HepG2 (cell line): ENCODE measurements at regions not wholly inside any gene's neighbourhood (a gene's known extent, or its start where the extent isn't known, plus 50 kb on each side); places are given as distances from the start of the nearest gene placed in this dataset.

Experiments used
- ATAC-seq: fragments of 200-7000 bp; cut with Tn5 transposase; 3 replicates; pipeline ENCODE4 v1.9.1; 2020; ENCODE audit warnings: mild to moderate bottlenecking, moderate library complexity
- BruUV-seq: library from RNA; stranded (reverse); fragments of 400-500 nt; replicated peaks from 2 replicates; lab custom pipeline; 2021; lab: Mats Ljungman, UMichigan
- CTCF ChIA-PET: fragments of 300-600 bp; formaldehyde crosslinking; extraction: SDS; loops from one replicate; lab custom pipeline; 2021; ENCODE audit warnings: low total read pairs, inconsistent platforms, low intra/inter-chr PET ratio; lab: Yijun Ruan, JAX
- POLR2A ChIA-PET: fragments of 350-600 bp; sonication (Branson Sonifier 250); formaldehyde crosslinking; loops from one replicate; lab custom pipeline; 2020; ENCODE audit warnings: antibody characterized with exemption, inconsistent platforms; lab: Yijun Ruan, JAX
- DNase-seq: peaks from one replicate; pipeline ENCODE4 v3.0.0-alpha.2; 2015; ENCODE audit warnings: low spot score
- FAIRE-seq: peaks from 3 replicates; lab custom pipeline; 2011; peaks lifted over from hg19 to GRCh38; lab: Jason Lieb, UNC
- H2AFZ ChIP-seq: one replicate; pipeline ENCODE4 v1.6.1; 2011; ENCODE audit warnings: low read length, inconsistent platforms
- H3K27ac ChIP-seq: fragments of 300-600 bp; 3 replicates; pipeline ENCODE4 v1.8.0; 2011; ENCODE audit warnings: mixed run types, mild to moderate bottlenecking, mixed read lengths, low read length, inconsistent platforms; ENCODE audit not compliant: insufficient read depth; ENCODE audit errors: extremely low read length
- H3K27me3 ChIP-seq, 2 experiments: fragments of 200-600 bp in 1 of 2; 2 replicates in 1 of 2; 3 replicates in 1 of 2; pipeline versions ENCODE4 v1.6.0 to v1.8.0; 2011; ENCODE audit warnings: low read length in 2 of 2, mild to moderate bottlenecking in 2 of 2, moderate library complexity in 2 of 2, inconsistent platforms in 1 of 2; ENCODE audit not compliant: insufficient read depth in 2 of 2, control insufficient read depth in 1 of 2
- H3K36me3 ChIP-seq, 2 experiments: fragments of 200-600 bp in 1 of 2; replicated peaks in 1 of 2; 2 replicates in 1 of 2; 3 replicates in 1 of 2; pipeline versions ENCODE4 v1.5.1 to v1.8.0; 2011; ENCODE audit warnings: low read length in 2 of 2, inconsistent platforms in 1 of 2; ENCODE audit not compliant: insufficient read depth in 2 of 2, control insufficient read depth in 1 of 2
- H3K4me1 ChIP-seq: 2 replicates; pipeline ENCODE4 v1.5.1; 2012; ENCODE audit warnings: low read length, inconsistent platforms; ENCODE audit not compliant: insufficient read depth
- H3K4me2 ChIP-seq: 2 replicates; pipeline ENCODE4 v1.6.0; 2011; ENCODE audit warnings: low read depth, low read length, inconsistent platforms
- H3K4me3 ChIP-seq, 3 experiments: fragments of 200-600 bp in 1 of 3; sonication (generic), shearing (Covaris generic) in 1 of 3; replicated peaks in 1 of 3; 2 replicates each; pipeline ENCODE4 v1.5.1; 2011 to 2016; ENCODE audit warnings: low read length in 3 of 3, inconsistent platforms in 2 of 3, low read depth in 2 of 3, mild to moderate bottlenecking in 2 of 3, control low read depth in 1 of 3, mixed read lengths in 1 of 3; ENCODE audit not compliant: insufficient read depth in 1 of 3
- H3K79me2 ChIP-seq: one replicate; pipeline ENCODE4 v1.6.1; 2011; ENCODE audit warnings: low read length, inconsistent platforms; ENCODE audit not compliant: insufficient read depth
- H3K9ac ChIP-seq: 2 replicates; pipeline ENCODE4 v1.6.0; 2011; ENCODE audit warnings: mild to moderate bottlenecking, low read depth, low read length, inconsistent platforms; ENCODE audit not compliant: insufficient read depth
- H3K9me3 ChIP-seq: 2 replicates; pipeline ENCODE4 v1.5.1; 2012; ENCODE audit warnings: mild to moderate bottlenecking, low read length
- H4K20me1 ChIP-seq: 2 replicates; pipeline ENCODE4 v1.6.0; 2011; ENCODE audit warnings: inconsistent platforms, mild to moderate bottlenecking, low read length, moderate library complexity; ENCODE audit not compliant: insufficient read depth
- ARID3A ChIP-seq: IDR thresholded peaks from 2 replicates; pipeline ENCODE4 v1.6.1; 2012; ENCODE audit warnings: low read depth, low read length, improper control_type of control experiment
- CEBPB ChIP-seq: IDR thresholded peaks from 2 replicates; pipeline ENCODE4 v1.6.1; 2011; ENCODE audit warnings: low read depth, low read length, improper control_type of control experiment, borderline replicate concordance
- FOSL2 ChIP-seq: sonication (generic); formaldehyde crosslinking; IDR thresholded peaks from 2 replicates; pipeline ENCODE4 v1.4.0; 2020; ENCODE audit warnings: missing genetic modification reagents
- FOXA1 ChIP-seq, 2 experiments: fragments of 450-650 bp in 1 of 2; sonication (generic) in 1 of 2; formaldehyde crosslinking in 1 of 2; IDR thresholded peaks; 2 replicates each; pipeline versions ENCODE4 v1.4.0 to v1.6.1; 2016 to 2020; ENCODE audit warnings: missing genetic modification reagents in 1 of 2
- RARA ChIP-seq: IDR thresholded peaks from 2 replicates; pipeline ENCODE4 v1.6.1; 2016; ENCODE audit warnings: missing genetic modification reagents, missing compliant biosample characterization
- SNRNP70 ChIP-seq: fragments of 200-400 bp; formaldehyde crosslinking; IDR thresholded peaks from 2 replicates; pipeline ENCODE4 v1.6.1; 2017; ENCODE audit warnings: mild to moderate bottlenecking, low read depth, low read length, moderate library complexity
- TBX3 ChIP-seq: fragments of 450-650 bp; IDR thresholded peaks from 2 replicates; pipeline ENCODE4 v1.6.1; 2017; ENCODE audit warnings: antibody characterized with exemption, mild to moderate bottlenecking, inconsistent platforms, borderline replicate concordance
- ZBTB20 ChIP-seq: sonication (generic); formaldehyde crosslinking; IDR thresholded peaks from 2 replicates; pipeline ENCODE4 v1.8.1; 2023; ENCODE audit warnings: missing genetic modification reagents, low read depth, mild to moderate bottlenecking, borderline replicate concordance
- ZNF205 ChIP-seq: IDR thresholded peaks from 2 replicates; pipeline ENCODE4 v1.6.1; 2018; ENCODE audit warnings: missing biosample characterization, missing genetic modification reagents
- ZNF383 ChIP-seq: sonication (generic); formaldehyde crosslinking; IDR thresholded peaks from 2 replicates; pipeline ENCODE4 v1.4.0; 2020; ENCODE audit warnings: missing genetic modification reagents, mild to moderate bottlenecking, borderline replicate concordance
- ZNF740 ChIP-seq: sonication (generic); formaldehyde crosslinking; IDR thresholded peaks from 2 replicates; pipeline ENCODE4 v1.4.0; 2020; ENCODE audit warnings: missing genetic modification reagents
- ZNF775 ChIP-seq: sonication (generic); formaldehyde crosslinking; IDR thresholded peaks from 2 replicates; pipeline ENCODE4 v1.4.0; 2020; ENCODE audit warnings: missing genetic modification reagents, mild to moderate bottlenecking, moderate library complexity, borderline replicate concordance
- WGBS: methylation state at CpG from one replicate; pipeline ENCODE4 v1.1.6; 2017; ENCODE audit warnings: low lambda C conversion rate; 5-methylcytosine and 5-hydroxymethylcytosine counted together
- in situ Hi-C: cut with HindIII; loops from 2 replicates; pipeline ENCODE4 v1.10.0; 2017; ENCODE audit warnings: low pct_unique_long_range_greater_than_20kb; ENCODE audit not compliant: extremely low pct_ligation_motif_present
- intact Hi-C: fragments of 100-400 bp; cut with micrococcal nuclease; formaldehyde crosslinking; loops from one replicate; pipeline ENCODE4 v1.10.0; 2022; ENCODE audit not compliant: unreplicated experiment

- Histone ChIP-seq H3K4me1 (peaks cover 11% of the 10 kb centered on the region; the same call in 1 of the 2 replicates), H3K9me3 (no peaks in the 10 kb centered on the region), H4K20me1 (no peaks in the 10 kb centered on the region), H3K27ac (no peak overlapping the region), H3K9ac (no peak overlapping the region), H3K79me2 (no peaks in the 10 kb centered on the region), H3K4me2 (no peak overlapping the region), H3K4me3 (no peak overlapping the region), H3K36me3 (no peaks in the 10 kb centered on the region), H3K27me3 (no peaks in the 10 kb centered on the region), H2AFZ (no peak overlapping the region)
- no TSS peak for BruUV-seq
- FAIRE-seq (no peak), ATAC-seq (peak; percentile 58), DNase-seq (peak; percentile 59)
- TF ChIP-seq ARID3A (peak; percentile 83), ZBTB20 (peak; percentile 59; the same call in 1 of the 2 replicates), CEBPB (peak; percentile 68; the same call in 1 of the 2 replicates), RARA (CRISPR knock-in tag) (peak; percentile 43; the same call in 1 of the 2 replicates), ZNF740 (no peak), SNRNP70 (no peak), FOSL2 (CRISPR knock-in tag) (0 out of 2 replicates have a peak, but pooled peaks have one; percentile 23), FOXA1 (IDR thresholded peaks at IDR 0.05) (0 out of 2 replicates have a peak, but pooled peaks have one; percentile 19), FOXA1 (CRISPR knock-in tag; IDR thresholded peaks at IDR 0.05) (no peak), ZNF205 (CRISPR knock-in tag) (no peak), ZNF383 (CRISPR knock-in tag) (no peak), ZNF775 (CRISPR knock-in tag) (no peak), TBX3 (peak; percentile 52; the same call in 1 of the 2 replicates)
- ChIA-PET CTCF (no interaction called here), POLR2A (no interaction called here)
- in situ Hi-C loops: no loop called here
- intact Hi-C loops: no loop called here
- WGBS: 15% methylated on average over 5 of the region's 5 CpGs
Measured at GRCh38 chr5:57004800-57005199, 52.9 kb upstream of the MIER3 start.
